ENCODE measurements at regions not wholly inside any gene's neighbourhood (a gene's known extent, or its start where the extent isn't known, plus 50 kb on each side); places are given as distances from the start of the nearest gene placed in this dataset.

DNA sequence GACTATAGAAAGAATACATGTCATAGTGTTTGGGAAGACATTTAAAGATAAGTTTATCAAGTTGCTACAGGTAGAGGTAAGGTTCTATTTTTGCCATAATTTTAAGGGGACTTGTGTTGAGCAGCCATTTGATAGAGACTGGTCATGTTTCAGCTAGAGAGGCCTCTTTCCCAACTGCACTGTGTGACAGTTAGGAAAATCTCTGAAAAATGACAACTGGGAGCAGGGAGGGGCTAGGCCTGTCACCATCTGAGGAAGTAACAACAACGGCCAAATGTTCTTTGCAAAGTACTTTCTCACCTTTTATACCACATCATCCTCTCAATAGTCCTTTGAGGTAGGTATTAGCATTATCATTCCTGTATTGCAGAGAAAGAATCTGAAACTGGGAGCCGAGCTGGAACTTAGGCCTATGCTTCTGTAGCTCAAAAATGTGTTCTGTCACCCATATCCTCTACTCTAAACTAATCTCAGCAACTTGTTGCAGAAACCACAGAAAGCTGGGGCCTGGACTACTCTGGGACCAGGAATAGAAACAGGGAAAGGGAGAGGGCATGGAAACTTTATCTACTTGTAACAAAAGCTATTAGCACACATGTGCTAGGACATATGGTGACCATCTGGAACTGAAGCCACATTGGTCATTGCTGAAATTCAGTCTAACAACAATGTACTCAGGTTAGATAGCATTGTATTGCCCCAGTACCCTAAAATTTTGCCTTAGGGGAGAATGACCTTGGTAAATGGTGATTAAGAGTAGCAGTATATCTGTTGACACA, 198.9 kb downstream of the MID1IP1 start:
- TF ChIP-seq GABPA (IDR thresholded peaks at IDR 0.05 in 1 of 2, conservative IDR thresholded peaks at IDR 0.05 in 1 of 2): no peak
- TF ChIP-seq, protein P1, sequence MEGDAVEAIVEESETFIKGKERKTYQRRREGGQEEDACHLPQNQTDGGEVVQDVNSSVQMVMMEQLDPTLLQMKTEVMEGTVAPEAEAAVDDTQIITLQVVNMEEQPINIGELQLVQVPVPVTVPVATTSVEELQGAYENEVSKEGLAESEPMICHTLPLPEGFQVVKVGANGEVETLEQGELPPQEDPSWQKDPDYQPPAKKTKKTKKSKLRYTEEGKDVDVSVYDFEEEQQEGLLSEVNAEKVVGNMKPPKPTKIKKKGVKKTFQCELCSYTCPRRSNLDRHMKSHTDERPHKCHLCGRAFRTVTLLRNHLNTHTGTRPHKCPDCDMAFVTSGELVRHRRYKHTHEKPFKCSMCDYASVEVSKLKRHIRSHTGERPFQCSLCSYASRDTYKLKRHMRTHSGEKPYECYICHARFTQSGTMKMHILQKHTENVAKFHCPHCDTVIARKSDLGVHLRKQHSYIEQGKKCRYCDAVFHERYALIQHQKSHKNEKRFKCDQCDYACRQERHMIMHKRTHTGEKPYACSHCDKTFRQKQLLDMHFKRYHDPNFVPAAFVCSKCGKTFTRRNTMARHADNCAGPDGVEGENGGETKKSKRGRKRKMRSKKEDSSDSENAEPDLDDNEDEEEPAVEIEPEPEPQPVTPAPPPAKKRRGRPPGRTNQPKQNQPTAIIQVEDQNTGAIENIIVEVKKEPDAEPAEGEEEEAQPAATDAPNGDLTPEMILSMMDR (IDR thresholded peaks at IDR 0.05; ENCODE audit: low read depth, low read length, missing input control): no peak
- no peak for TF ChIP-seq RXRA (IDR thresholded peaks at IDR 0.05)
- no peak for TF ChIP-seq HNF4G (IDR thresholded peaks at IDR 0.05)
- no peak for TF ChIP-seq JUND (IDR thresholded peaks at IDR 0.05)
- no peak for TF ChIP-seq FOXA1 (IDR thresholded peaks at IDR 0.05)
- no peak for TF ChIP-seq TAF1 (conservative IDR thresholded peaks at IDR 0.05)
- TF ChIP-seq, protein P2, sequence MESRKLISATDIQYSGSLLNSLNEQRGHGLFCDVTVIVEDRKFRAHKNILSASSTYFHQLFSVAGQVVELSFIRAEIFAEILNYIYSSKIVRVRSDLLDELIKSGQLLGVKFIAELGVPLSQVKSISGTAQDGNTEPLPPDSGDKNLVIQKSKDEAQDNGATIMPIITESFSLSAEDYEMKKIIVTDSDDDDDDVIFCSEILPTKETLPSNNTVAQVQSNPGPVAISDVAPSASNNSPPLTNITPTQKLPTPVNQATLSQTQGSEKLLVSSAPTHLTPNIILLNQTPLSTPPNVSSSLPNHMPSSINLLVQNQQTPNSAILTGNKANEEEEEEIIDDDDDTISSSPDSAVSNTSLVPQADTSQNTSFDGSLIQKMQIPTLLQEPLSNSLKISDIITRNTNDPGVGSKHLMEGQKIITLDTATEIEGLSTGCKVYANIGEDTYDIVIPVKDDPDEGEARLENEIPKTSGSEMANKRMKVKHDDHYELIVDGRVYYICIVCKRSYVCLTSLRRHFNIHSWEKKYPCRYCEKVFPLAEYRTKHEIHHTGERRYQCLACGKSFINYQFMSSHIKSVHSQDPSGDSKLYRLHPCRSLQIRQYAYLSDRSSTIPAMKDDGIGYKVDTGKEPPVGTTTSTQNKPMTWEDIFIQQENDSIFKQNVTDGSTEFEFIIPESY (IDR thresholded peaks at IDR 0.05): no peak
- no peak for TF ChIP-seq YY1 (IDR thresholded peaks at IDR 0.05)
- TF ChIP-seq EGR1 (IDR thresholded peaks at IDR 0.05; ENCODE audit: low read depth in 2 of 2): no peak
- TF ChIP-seq RAD21 (IDR thresholded peaks at IDR 0.05): no peak
